ENCODE measurements at regions not wholly inside any gene's neighbourhood (a gene's known extent, or its start where the extent isn't known, plus 50 kb on each side); places are given as distances from the start of the nearest gene placed in this dataset.
"Not testable (repeated sequence)": the region's sequence is repeated elsewhere in the genome, so short reads cannot be mapped to it uniquely, and the experiment has no call there.

DNA sequence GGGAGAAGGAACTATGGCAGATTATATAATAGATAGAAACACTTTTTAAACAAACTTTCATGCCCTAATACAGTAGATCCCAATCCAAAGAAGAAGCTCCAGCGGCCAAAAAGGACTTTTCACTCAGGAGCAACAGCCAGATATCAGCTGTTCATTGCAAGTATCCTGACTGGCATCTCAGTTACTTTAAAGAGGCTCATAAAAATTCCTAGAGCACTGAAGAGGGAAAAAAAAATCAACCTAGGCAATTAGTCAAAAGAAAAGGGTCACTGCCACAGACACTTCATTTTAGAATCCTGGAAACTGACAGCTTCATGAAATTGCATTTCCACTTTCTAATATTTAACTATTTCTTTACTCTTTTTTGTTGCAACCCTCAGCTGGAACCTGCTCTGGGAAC is 170.6 kb upstream of the SOX6 start:
- Histone ChIP-seq H3K4me3 (ENCODE audit: low read depth in 2 of 2, low read length in 2 of 2) (no peak overlapping the region), H3K36me3 (ENCODE audit: control insufficient read depth, insufficient read depth, low read length) (no peaks in the 10 kb centered on the region), H3K9me3 (ENCODE audit: control insufficient read depth, insufficient read depth, low read depth, low read length) (no peaks in the 10 kb centered on the region), H3K4me1 (ENCODE audit: control insufficient read depth, insufficient read depth, low read length) (no peaks in the 10 kb centered on the region), H3K27me3 (ENCODE audit: control insufficient read depth, insufficient read depth, low read length) (no peaks in the 10 kb centered on the region), H3K27ac (ENCODE audit: low read length) (no peak overlapping the region)
- in situ Hi-C loops (cut with HindIII; ENCODE audit: low pct_unique_long_range_greater_than_20kb, low sequenced_read_pairs) (no loop called here), intact Hi-C loops (cut with micrococcal nuclease; ENCODE audit: unreplicated experiment) (no loop called here)
- ChIA-PET CTCF (no interaction called here), POLR2A (no interaction called here)
- BruUV-seq (replicated peaks): no TSS peak
- TF ChIP-seq POLR2AphosphoS5 (IDR thresholded peaks at IDR 0.05; ENCODE audit: low read depth, low read length) (no peak), CTCF (IDR thresholded peaks at IDR 0.05) (no peak), REST (IDR thresholded peaks at IDR 0.05; ENCODE audit: insufficient read depth in 1 of 2, low read depth in 2 of 2, low read length in 1 of 2) (no peak), SIN3A (IDR thresholded peaks at IDR 0.05; ENCODE audit: borderline replicate concordance, insufficient read depth, low read depth, low read length) (no peak), TCF7L2 (IDR thresholded peaks at IDR 0.05; ENCODE audit: low read depth, low read length) (no peak)
- DNase-seq (ENCODE audit: low read depth, low spot score) (no peak), ATAC-seq (no peak)

DNA sequence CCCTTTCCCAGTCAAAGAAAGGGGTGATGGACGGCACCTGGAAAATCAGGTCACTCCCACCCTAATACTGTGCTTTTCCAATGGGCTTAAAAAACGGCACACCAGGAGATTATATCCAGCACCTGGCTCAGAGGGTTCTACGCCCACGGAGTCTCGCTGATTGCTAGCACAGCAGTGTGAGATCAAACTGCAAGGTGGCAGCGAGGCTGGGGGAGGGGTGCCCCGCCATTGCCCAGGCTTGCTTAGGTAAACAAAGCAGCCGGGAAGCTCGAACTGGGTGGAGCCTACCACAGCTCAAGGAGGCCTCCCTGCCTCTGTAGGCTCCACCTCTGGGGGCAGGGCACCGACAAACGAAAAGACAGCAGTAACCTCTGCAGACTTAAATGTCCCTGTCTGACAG is 164.4 kb upstream of the SOX6 start:
- H3K36me3 ChIP-seq (ENCODE audit: control insufficient read depth, insufficient read depth, low read length); H3K4me1 ChIP-seq (ENCODE audit: control insufficient read depth, insufficient read depth, low read length); intact Hi-C loops (cut with micrococcal nuclease; ENCODE audit: unreplicated experiment); H3K27ac ChIP-seq (ENCODE audit: low read length); H3K27me3 ChIP-seq (ENCODE audit: control insufficient read depth, insufficient read depth, low read length); H3K9me3 ChIP-seq (ENCODE audit: control insufficient read depth, insufficient read depth, low read depth, low read length); DNase-seq (ENCODE audit: low read depth, low spot score); H3K4me3 ChIP-seq (ENCODE audit: low read depth in 2 of 2, low read length in 2 of 2); in situ Hi-C loops (cut with HindIII; ENCODE audit: low pct_unique_long_range_greater_than_20kb, low sequenced_read_pairs); BruUV-seq (replicated peaks); ATAC-seq; CTCF ChIA-PET; POLR2A ChIA-PET: not testable (repeated sequence)

DNA sequence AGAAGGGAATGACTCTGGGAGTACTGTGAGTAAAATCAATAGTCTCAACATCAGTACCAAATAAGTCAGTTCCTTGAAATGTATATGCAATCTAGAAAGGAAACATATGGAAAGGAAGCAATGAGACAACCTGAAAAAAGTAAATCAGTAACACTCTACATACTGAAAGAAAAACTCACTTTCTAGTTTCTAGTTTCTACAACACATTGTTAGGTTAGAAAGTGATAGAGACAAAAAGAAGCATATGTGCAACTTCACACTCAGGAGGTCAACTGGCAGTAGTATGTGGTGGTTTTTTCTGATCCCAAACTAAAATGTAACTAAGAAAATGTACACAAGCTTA is 156.5 kb upstream of the SOX6 start:
- H3K27ac ChIP-seq (ENCODE audit: low read length): no peak overlapping the region
- no TSS peak for BruUV-seq (replicated peaks)
- CTCF ChIA-PET: no interaction called here
- in situ Hi-C loops (cut with HindIII; ENCODE audit: low pct_unique_long_range_greater_than_20kb, low sequenced_read_pairs): no loop called here
- no peak for TF ChIP-seq CTCF (IDR thresholded peaks at IDR 0.05)
- TF ChIP-seq POLR2AphosphoS5 (IDR thresholded peaks at IDR 0.05; ENCODE audit: low read depth, low read length): no peak
- no peak for TF ChIP-seq TCF7L2 (IDR thresholded peaks at IDR 0.05; ENCODE audit: low read depth, low read length)
- no peak for TF ChIP-seq REST (IDR thresholded peaks at IDR 0.05; ENCODE audit: insufficient read depth in 1 of 2, low read depth in 2 of 2, low read length in 1 of 2)
- no peak for TF ChIP-seq SIN3A (IDR thresholded peaks at IDR 0.05; ENCODE audit: borderline replicate concordance, insufficient read depth, low read depth, low read length)
- H3K9me3 ChIP-seq (ENCODE audit: control insufficient read depth, insufficient read depth, low read depth, low read length): no peaks in the 10 kb centered on the region
- H3K4me1 ChIP-seq (ENCODE audit: control insufficient read depth, insufficient read depth, low read length): no peaks in the 10 kb centered on the region
- intact Hi-C loops (cut with micrococcal nuclease; ENCODE audit: unreplicated experiment): no loop called here
- DNase-seq (ENCODE audit: low read depth, low spot score) (no peak), ATAC-seq (no peak)
- POLR2A ChIA-PET: no interaction called here
- no peak overlapping the region for H3K4me3 ChIP-seq (ENCODE audit: low read depth in 2 of 2, low read length in 2 of 2)
- no peaks in the 10 kb centered on the region for H3K27me3 ChIP-seq (ENCODE audit: control insufficient read depth, insufficient read depth, low read length)
- H3K36me3 ChIP-seq (ENCODE audit: control insufficient read depth, insufficient read depth, low read length): no peaks in the 10 kb centered on the region
